SK-N-DZ (cell line): ENCODE measurements at regions not wholly inside any gene's neighbourhood (a gene's known extent, or its start where the extent isn't known, plus 50 kb on each side); places are given as distances from the start of the nearest gene placed in this dataset.
A peak's percentile ranks its signal among the peaks of the same experiment; 100 is the strongest.

Experiments used
- DNase-seq: peaks from one replicate; pipeline ENCODE4 v3.0.0-alpha.2; 2015; ENCODE audit warnings: low spot score

GRCh38 chr1:217214551-217214950 is 416.3 kb downstream of the GPATCH2 start:
- no peak for DNase-seq

GRCh38 chr1:217211486-217211885 is 419.4 kb downstream of the GPATCH2 start:
- DNase-seq = no peak

- no peak for DNase-seq
Observed at GRCh38 chr1:217205578-217205977, 425.3 kb downstream of the GPATCH2 start.

DNA sequence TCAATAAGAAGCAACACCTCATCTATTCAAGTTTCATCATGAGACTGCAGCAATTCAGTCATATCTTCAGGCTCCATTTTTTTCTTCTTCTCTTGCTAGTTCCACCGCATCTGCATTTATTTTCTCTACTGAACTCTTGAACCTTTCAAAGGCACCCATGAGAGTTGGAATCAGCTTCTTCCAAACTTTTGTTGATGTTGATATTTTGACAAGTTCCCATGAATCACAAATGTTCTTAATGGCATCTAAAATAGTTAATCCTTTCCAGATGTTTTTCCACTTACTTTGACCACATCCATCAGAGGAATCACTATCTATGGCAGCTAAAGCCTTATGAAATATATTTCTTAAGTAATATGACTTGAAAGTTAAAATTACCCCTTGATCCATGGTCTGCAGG is 434.3 kb downstream of the GPATCH2 start:
- DNase-seq = peak; percentile 15

DNA sequence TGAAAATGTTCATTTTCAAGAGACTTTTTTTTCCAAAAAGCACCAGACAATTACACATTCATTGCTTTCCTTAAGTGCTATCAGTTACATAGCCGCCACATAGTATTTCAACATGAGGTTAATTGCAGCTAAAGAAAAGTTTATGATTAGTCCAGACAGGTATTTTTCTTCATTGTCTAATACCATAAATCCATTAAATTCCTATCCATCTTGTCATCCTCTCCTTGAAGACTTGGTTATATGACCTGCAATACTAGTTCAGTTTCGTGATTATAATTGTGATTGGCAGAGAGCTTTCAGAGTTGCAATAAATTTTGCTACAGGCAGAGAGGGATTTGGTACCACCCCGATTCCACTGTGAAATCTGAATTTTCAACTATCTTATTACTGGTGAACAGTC is 437.7 kb downstream of the GPATCH2 start:
- DNase-seq = no peak

DNA sequence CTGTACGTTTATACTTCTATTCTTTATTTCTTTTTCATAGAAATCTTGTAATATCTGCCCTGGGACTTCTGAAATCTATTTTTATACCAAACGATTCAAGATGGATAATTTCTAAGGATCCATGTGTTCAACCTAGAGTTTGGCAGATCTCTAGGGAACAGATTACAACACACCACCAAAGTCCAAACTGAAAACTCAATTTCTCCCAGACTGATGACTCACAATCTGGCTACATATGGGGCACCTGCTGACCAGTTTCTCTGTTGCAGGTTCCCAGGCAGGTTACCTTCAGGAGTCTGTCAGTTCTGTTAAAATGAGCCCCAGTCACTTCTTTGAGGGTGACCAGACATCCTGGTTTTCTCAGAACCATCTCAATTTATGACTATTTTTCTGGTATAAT is 439.4 kb downstream of the GPATCH2 start:
- DNase-seq = no peak

DNA sequence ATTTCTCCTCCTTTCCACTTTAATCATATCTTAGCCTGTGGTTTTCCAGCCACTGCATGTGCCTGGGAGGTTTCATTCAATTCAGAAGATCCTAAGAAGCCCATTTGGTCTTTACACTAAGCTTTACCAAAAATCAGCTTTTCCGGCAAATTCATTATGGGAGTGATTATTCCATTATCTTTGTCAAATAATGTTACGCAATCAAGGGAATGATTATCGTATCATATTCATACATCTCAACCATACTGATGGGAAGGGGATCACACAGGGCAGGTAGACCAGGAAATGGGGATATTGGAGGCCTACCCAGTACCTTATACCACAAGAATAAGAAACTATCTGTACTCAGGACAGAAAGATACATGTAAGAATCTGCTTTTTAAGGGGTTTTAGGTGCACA is 440.5 kb downstream of the GPATCH2 start:
- no peak for DNase-seq

DNA sequence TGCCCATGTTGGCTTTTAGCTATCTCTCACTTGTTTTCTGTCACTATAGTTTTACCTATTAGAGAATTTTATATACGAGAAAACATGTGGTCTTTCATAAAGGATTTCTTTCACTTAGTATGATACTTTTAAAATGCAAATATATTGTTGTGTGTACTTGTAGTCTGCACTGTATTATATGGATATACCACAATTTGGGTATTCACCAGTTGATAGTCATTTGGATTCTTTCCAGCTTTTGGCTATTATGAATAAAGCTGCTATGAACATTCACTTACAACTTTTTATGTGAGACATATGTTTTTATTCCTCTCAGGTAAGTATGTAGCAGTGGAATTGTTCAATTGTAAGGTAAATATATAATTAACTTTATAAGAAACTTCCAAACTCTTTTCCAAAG is 441.5 kb downstream of the GPATCH2 start:
- DNase-seq = no peak

DNA sequence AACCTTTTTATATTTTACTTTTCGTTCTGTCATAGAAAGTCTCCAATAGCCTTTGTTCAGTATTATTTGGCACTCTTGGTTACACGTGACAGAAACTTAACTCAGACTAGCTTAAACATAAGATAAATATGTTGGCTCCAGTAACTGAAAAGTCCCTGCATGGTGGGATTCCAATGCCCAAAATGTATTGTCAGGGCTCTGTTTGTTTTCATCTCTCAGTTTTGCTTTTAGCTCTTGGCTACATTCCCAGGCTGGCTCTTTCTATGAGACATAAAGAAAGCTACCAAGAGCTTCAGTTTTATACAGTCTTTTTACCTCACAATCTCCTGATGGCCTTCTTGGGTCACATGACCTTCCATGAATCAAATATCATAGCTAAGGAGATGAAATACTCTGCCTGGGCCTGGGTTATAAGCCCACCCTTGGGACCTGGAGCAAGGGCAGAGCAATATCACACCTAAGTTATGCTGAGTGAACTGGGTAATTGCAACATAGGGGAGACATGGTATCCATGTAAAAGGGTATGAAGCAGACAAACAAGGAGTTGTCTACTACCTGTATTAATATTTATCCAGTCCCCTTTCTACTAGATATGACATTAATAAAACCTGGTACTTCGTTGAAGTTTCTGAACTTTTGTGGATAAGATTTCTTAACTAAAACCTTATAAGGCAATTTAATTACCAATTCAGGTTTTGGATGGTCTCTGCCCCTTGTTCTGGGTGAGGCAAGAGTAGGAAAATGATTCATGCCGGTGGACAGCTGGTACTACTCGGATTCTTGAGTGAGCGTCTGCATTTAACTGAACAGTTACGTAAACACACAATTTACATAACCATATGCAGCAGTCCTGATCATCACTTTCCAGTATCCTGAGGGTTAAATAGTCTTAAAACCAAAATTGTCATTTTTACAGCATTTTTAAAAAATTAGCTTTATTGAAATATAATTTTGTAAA is 442.3 kb downstream of the GPATCH2 start:
- no peak for DNase-seq

- DNase-seq = no peak
Observed at GRCh38 chr1:217186664-217187063, 444.2 kb downstream of the GPATCH2 start.

DNA sequence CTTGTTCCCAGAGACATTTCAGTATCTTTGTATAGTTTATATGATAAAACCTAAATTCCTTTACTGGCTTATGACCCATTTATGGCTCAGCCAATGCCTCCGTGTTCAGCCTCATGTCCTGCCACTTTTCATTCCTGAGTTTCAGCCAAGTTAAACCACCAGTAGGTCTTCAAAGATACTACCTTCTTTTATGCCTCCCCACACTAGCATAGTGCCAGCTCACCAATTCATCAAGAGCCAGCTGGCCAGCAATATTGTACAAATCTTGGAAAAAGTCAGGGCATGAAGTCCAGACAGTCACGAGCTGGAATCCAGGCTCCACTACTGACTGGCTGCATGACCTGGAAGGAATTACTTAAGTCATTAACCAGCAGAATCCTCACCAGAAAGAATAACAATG is 446.0 kb downstream of the GPATCH2 start:
- DNase-seq = no peak

- DNase-seq = no peak
Observed at GRCh38 chr1:217182992-217183391, 447.9 kb downstream of the GPATCH2 start.

GRCh38 chr1:217181756-217182155 is 449.1 kb downstream of the GPATCH2 start:
- DNase-seq = no peak

- peak; percentile 59 for DNase-seq
Observed at GRCh38 chr1:217181176-217181746, 449.6 kb downstream of the GPATCH2 start.

GRCh38 chr1:217180443-217180842 is 450.4 kb downstream of the GPATCH2 start:
- peak; percentile 88 for DNase-seq

DNA sequence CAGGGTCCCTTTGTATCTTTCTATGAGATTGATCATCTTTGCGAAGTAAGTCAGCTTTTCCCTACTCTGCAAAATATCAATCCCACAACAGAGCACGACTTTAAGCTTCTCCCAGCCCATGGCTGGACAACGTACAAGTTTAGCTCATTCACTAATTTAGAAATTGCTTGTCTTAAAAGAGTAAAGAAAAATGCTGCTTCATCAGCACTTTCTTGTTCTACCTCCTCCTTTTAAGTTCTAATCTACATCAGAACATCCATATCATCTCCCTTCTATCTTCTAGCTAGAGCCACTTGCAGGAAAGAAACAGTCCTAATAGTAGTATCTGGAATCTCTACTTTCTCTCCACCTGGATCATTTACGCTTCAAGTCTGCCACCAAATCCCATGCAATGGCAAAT is 441.2 kb upstream of the ESRRG start:
- DNase-seq = no peak

- no peak for DNase-seq
Observed at GRCh38 chr1:217153361-217153760, 430.1 kb upstream of the ESRRG start.

DNA sequence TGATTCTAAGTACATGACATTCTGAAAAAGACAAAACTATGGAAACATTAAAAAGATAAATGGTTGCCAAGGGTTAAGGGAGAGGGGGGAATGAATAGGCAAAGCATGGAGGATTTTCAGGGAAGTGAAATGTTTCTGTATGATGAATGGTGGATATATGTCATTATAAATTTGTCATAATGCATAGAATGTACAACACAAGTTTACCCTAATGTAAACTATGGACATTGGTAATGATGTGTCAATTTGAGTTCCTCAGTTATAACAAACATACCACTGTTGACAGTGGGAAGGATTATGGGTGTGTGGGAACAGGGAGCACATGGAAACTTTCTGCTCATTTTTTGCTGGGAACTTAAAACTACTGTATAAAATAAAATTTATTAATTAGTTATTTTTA is 427.1 kb upstream of the ESRRG start:
- no peak for DNase-seq

DNA sequence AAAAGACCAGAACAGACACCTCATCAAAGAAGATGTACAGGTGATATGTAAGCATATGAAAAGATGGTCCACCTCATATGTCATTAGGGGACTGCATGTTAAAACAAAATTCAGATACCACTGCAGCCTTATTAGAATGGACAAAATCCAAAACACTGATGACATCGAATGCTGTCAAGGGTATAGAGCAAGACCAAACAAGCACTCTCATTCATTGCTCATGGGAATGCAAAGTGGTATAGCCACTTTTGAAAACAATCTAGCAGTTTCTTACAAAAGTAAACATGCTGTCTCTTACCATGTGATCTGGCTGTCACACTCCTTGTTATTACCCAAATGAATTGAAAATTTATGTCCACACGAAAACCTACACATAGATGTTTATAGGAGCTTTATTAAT is 426.6 kb upstream of the ESRRG start:
- DNase-seq = no peak

DNA sequence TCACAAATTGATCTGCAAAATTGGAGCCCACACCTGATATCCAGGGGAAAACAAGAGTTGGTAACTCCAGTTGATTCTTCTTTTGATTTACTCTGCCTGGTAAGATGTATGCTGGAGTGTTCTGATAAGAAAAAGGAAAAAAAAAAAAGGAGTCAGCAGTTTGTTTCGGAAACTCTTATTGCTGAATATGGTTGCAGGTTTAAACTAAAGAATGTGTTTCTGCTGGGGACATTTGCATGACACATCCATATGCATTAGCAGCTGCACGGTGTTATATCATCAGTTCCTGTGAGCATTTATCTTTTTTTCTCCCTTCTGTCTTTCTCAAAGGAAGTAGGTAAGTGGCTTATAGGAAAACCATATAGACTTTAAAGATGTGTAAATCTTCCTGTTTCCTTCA is 418.5 kb upstream of the ESRRG start:
- no peak for DNase-seq

DNA sequence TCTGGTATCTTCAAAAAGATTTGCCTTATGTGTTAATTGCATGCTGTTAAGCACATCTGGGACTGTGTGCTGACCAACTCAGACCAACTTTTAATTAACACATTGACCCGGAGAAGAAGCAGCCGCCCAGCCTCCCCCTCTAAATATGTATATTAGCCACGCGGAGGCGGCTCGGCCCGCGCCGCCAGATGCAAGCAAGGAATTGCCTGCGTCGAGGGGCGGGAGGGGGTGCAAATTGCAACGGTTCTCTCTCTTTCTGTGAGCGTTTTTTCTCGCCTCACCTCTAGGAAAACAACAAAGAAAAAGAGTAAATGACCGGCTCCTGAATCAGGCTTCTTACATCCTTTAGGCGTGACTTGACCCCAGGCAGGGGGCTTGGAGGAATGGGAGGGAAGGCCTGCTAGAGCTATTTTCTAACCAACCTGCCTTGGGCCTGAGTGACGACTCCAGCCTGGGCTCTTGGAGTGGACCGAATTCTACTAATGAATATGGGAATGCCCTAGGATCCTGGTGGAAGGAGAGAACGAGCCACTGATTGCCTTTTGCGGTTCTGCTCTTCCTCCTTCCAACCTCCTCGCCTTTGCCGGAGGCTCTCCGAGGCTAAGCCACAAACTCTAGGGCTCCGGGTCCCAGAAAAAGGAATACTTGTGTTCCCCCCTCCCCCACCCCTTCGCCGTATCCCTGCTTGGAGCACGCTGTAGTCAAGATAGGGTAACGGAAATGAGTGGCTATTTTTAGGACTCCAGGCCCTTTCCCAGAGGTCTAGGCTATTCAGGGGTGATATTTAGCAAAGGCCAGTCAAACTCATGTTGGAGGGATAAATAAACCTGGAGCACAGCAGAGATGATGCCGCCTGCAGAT is 417.0 kb upstream of the ESRRG start:
- DNase-seq = no peak

- DNase-seq = no peak
Observed at GRCh38 chr1:217139513-217139912, 416.3 kb upstream of the ESRRG start.
